Mesendoderm (in vitro differentiated cells): ENCODE measurements at regions not wholly inside any gene's neighbourhood (a gene's known extent, or its start where the extent isn't known, plus 50 kb on each side); places are given as distances from the start of the nearest gene placed in this dataset.

Experiments
- DNase-seq: peaks from one replicate; pipeline ENCODE4 v3.0.0; 2013
- H2AK5ac ChIP-seq: 2 replicates; pipeline ENCODE4 v1.6.1; 2013; ENCODE audit warnings: low read length, inconsistent platforms
- H2BK120ac ChIP-seq: 2 replicates; pipeline ENCODE4 v1.6.1; 2013; ENCODE audit warnings: low read depth, mild to moderate bottlenecking, low read length, moderate library complexity, mixed read lengths
- H2BK15ac ChIP-seq: replicated peaks from 2 replicates; pipeline ENCODE4 v1.6.1; 2013; ENCODE audit warnings: low read depth, mild to moderate bottlenecking, moderate library complexity
- H2BK5ac ChIP-seq: 2 replicates; pipeline ENCODE4 v1.6.1; 2013; ENCODE audit warnings: low read length, inconsistent platforms
- H3K18ac ChIP-seq: 2 replicates; pipeline ENCODE4 v1.6.1; 2013; ENCODE audit warnings: mild to moderate bottlenecking, low read length, mixed read lengths
- H3K23ac ChIP-seq: one replicate; pipeline ENCODE4 v1.6.1; 2013; ENCODE audit warnings: low read length
- H3K27ac ChIP-seq: 2 replicates; pipeline ENCODE4 v1.5.1; 2013; ENCODE audit warnings: low read depth, mild to moderate bottlenecking, inconsistent platforms, low read length, moderate library complexity
- H3K27me3 ChIP-seq: 2 replicates; pipeline ENCODE4 v1.6.1; 2013; ENCODE audit warnings: low read length, control low read depth, mild to moderate bottlenecking, inconsistent platforms; ENCODE audit not compliant: insufficient read depth, poor library complexity
- H3K36me3 ChIP-seq: 2 replicates; pipeline ENCODE4 v1.6.1; 2013; ENCODE audit warnings: low read length, inconsistent platforms; ENCODE audit not compliant: control insufficient read depth, insufficient read depth
- H3K4ac ChIP-seq: one replicate; pipeline ENCODE4 v1.6.1; 2013; ENCODE audit warnings: low read depth, mild to moderate bottlenecking, low read length, moderate library complexity
- H3K4me1 ChIP-seq: 2 replicates; pipeline ENCODE4 v1.6.1; 2013; ENCODE audit warnings: low read depth, low read length, inconsistent platforms; ENCODE audit not compliant: control insufficient read depth
- H3K4me2 ChIP-seq: 2 replicates; pipeline ENCODE4 v1.6.1; 2013; ENCODE audit warnings: low read length
- H3K4me3 ChIP-seq: 2 replicates; pipeline ENCODE4 v1.5.1; 2013; ENCODE audit warnings: mild to moderate bottlenecking, low read length
- H3K56ac ChIP-seq: one replicate; pipeline ENCODE4 v1.6.1; 2013; ENCODE audit warnings: low read length
- H3K79me1 ChIP-seq: 2 replicates; pipeline ENCODE4 v1.6.1; 2013; ENCODE audit warnings: low read length, inconsistent platforms
- H3K79me2 ChIP-seq: 2 replicates; pipeline ENCODE4 v1.6.1; 2013; ENCODE audit warnings: mild to moderate bottlenecking, low read length; ENCODE audit not compliant: control insufficient read depth, insufficient read depth
- H3K9ac ChIP-seq: 2 replicates; pipeline ENCODE4 v1.6.1; 2013; ENCODE audit warnings: low read length, inconsistent platforms
- H4K5ac ChIP-seq: one replicate; pipeline ENCODE4 v1.6.1; 2013; ENCODE audit warnings: low read length
- H4K8ac ChIP-seq: one replicate; pipeline ENCODE4 v1.6.1; 2013; ENCODE audit warnings: low read depth, mild to moderate bottlenecking, control low read depth, low read length, moderate library complexity
- WGBS: extraction: QIAGEN DNeasy Blood & Tissue Kit; methylation state at CpG from one replicate; pipeline ENCODE4 v1.1.7; 2013; ENCODE audit warnings: low lambda C conversion rate, missing lambda C conversion rate; ENCODE audit not compliant: insufficient coverage; ENCODE audit errors: extremely low coverage; 5-methylcytosine and 5-hydroxymethylcytosine counted together

DNA sequence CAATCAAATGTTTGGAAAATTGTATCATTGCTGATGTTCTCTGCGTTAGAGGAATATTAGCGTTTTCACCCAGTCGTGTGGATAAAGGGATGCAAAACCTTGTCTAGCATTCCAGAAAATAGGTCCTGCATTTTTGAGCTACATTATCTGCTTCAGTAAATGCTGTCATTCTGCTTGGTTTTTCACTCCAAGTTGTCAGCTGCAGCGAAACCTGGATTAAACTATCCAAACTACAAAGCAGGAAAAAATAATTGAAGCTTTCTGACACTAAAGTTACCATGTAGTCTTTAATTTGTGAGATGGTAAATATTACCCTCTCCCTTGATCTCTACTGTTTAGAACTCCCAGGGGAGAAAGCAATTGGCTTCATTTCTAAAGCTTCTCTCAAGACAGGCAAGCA, 1795.5 kb upstream of the PRR20A start:
- Histone ChIP-seq H3K79me2 (no peaks in the 10 kb centered on the region), H3K9ac (no peak overlapping the region), H2BK15ac (no peak overlapping the region), H3K56ac (no peak overlapping the region), H3K4me3 (no peak overlapping the region), H4K8ac (no peak overlapping the region), H2BK120ac (no peak overlapping the region), H3K36me3 (no peaks in the 10 kb centered on the region), H2AK5ac (no peak overlapping the region), H3K18ac (no peak overlapping the region), H3K27ac (no peak overlapping the region), H3K23ac (no peak overlapping the region), H3K79me1 (no peaks in the 10 kb centered on the region), H3K4me1 (no peaks in the 10 kb centered on the region), H4K5ac (no peak overlapping the region), H2BK5ac (no peak overlapping the region), H3K27me3 (no peaks in the 10 kb centered on the region), H3K4me2 (no peak overlapping the region), H3K4ac (no peak overlapping the region)
- no CpG with 5 or more reads among the region's 4 CpGs for WGBS
- DNase-seq: no peak

DNA sequence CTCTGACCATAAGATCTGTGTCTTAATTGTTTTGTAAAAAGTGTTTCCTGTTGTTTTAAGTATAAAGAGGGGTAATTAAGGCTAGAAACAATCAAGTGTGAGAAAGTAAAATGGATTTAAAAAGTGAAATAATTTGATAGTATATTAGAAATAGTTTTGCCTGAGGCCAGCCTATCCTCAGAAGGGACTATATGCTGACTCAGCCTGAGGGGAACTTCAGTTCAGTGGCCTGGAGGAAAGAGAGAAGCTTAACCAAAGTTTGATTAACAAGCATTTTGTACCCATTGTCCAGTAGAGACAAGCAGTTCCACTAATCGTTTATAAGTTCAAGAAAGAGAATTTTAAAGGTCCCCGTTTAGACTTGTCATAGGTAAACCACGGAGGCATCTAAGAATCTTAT, 1793.2 kb upstream of the PRR20A start:
- no peak overlapping the region for H4K5ac ChIP-seq
- H3K79me1 ChIP-seq: no peaks in the 10 kb centered on the region
- H2AK5ac ChIP-seq: no peak overlapping the region
- no peak overlapping the region for H3K4me2 ChIP-seq
- no peaks in the 10 kb centered on the region for H3K4me1 ChIP-seq
- H4K8ac ChIP-seq: no peak overlapping the region
- no peak overlapping the region for H3K4ac ChIP-seq
- no peak overlapping the region for H3K18ac ChIP-seq
- no peak overlapping the region for H2BK5ac ChIP-seq
- no peaks in the 10 kb centered on the region for H3K27me3 ChIP-seq
- H3K4me3 ChIP-seq: no peak overlapping the region
- no peak overlapping the region for H3K56ac ChIP-seq
- DNase-seq: no peak
- no peak overlapping the region for H3K23ac ChIP-seq
- H3K9ac ChIP-seq: no peak overlapping the region
- H3K36me3 ChIP-seq: no peaks in the 10 kb centered on the region
- no peaks in the 10 kb centered on the region for H3K79me2 ChIP-seq
- no CpG with 5 or more reads among the region's 3 CpGs for WGBS
- no peak overlapping the region for H2BK120ac ChIP-seq
- H3K27ac ChIP-seq: no peak overlapping the region
- H2BK15ac ChIP-seq: no peak overlapping the region

DNA sequence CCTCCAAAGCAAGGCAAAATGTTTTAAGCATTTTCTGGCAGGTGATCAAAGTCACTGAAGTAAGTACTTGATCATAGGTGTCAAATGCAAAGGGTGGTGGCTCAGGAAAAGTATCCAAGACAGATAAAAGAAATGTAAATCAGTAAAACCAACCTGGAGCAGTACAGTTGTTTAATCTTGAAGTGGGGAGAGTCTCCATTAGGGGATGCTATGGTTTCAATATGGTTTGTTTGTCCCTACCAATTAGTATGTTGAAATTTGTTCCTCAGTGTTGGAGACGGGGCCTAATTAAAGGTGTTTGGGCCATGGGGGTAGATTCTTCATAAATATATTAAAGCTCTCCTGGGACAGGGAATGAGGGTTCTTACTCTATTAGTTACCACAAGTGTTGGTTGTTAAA, 1781.7 kb upstream of the PRR20A start:
- Histone ChIP-seq H3K4me3 (no peak overlapping the region), H3K27ac (no peak overlapping the region), H3K4me2 (no peak overlapping the region), H2BK15ac (no peak overlapping the region), H2BK5ac (no peak overlapping the region), H3K9ac (no peak overlapping the region), H3K4me1 (no peaks in the 10 kb centered on the region), H3K56ac (no peak overlapping the region), H3K18ac (no peak overlapping the region), H4K8ac (no peak overlapping the region), H2BK120ac (no peak overlapping the region), H3K27me3 (no peaks in the 10 kb centered on the region), H3K79me1 (no peaks in the 10 kb centered on the region), H3K36me3 (no peaks in the 10 kb centered on the region), H3K23ac (no peak overlapping the region), H2AK5ac (no peak overlapping the region), H4K5ac (no peak overlapping the region), H3K79me2 (no peaks in the 10 kb centered on the region), H3K4ac (no peak overlapping the region)
- no CpG with 5 or more reads among the region's 1 CpG for WGBS
- DNase-seq: peak; percentile 2

DNA sequence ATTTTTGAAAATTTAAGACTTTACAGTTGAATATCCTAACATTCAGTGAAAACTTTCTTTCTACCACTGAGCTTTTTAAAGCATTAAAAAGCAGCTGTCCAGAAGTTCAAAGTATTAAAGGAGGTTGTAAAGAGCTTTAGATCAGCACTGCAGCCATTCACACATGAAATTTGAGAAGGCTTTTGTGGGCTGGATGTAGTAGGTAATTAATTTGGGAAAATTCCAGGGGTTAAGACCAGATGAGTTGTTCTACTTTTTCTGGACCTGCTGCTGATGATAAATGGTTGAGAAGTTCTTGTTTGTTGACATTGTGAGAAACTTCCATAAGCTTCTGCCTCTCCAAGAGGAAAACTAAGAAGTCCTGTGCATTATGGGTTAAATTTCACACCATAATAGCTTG, 1779.6 kb upstream of the PRR20A start:
- H3K4me1 ChIP-seq: no peaks in the 10 kb centered on the region
- H3K4me3 ChIP-seq: no peak overlapping the region
- no peak overlapping the region for H2BK120ac ChIP-seq
- H3K23ac ChIP-seq: no peak overlapping the region
- no peak overlapping the region for H3K27ac ChIP-seq
- H2BK15ac ChIP-seq: no peak overlapping the region
- H2BK5ac ChIP-seq: no peak overlapping the region
- H2AK5ac ChIP-seq: no peak overlapping the region
- no peak overlapping the region for H4K5ac ChIP-seq
- no peak overlapping the region for H3K18ac ChIP-seq
- no peaks in the 10 kb centered on the region for H3K79me2 ChIP-seq
- DNase-seq: no peak
- no peak overlapping the region for H3K4ac ChIP-seq
- no peak overlapping the region for H4K8ac ChIP-seq
- no peaks in the 10 kb centered on the region for H3K79me1 ChIP-seq
- H3K4me2 ChIP-seq: no peak overlapping the region
- no peak overlapping the region for H3K9ac ChIP-seq
- H3K27me3 ChIP-seq: no peaks in the 10 kb centered on the region
- H3K36me3 ChIP-seq: no peaks in the 10 kb centered on the region
- no peak overlapping the region for H3K56ac ChIP-seq

GRCh38 chr13:55366676-55367075, 1774.0 kb upstream of the PRR20A start:
- Histone ChIP-seq H3K36me3 (no peaks in the 10 kb centered on the region), H4K8ac (no peak overlapping the region), H4K5ac (no peak overlapping the region), H3K79me1 (no peaks in the 10 kb centered on the region), H3K79me2 (no peaks in the 10 kb centered on the region), H3K9ac (no peak overlapping the region), H3K4me2 (no peak overlapping the region), H3K56ac (no peak overlapping the region), H2BK5ac (no peak overlapping the region), H2BK120ac (no peak overlapping the region), H3K23ac (no peak overlapping the region), H3K4me1 (no peaks in the 10 kb centered on the region), H2BK15ac (no peak overlapping the region), H2AK5ac (no peak overlapping the region), H3K27ac (no peak overlapping the region), H3K27me3 (no peaks in the 10 kb centered on the region), H3K4me3 (no peak overlapping the region), H3K4ac (no peak overlapping the region), H3K18ac (no peak overlapping the region)
- no CpG with 5 or more reads among the region's 3 CpGs for WGBS
- no peak for DNase-seq

DNA sequence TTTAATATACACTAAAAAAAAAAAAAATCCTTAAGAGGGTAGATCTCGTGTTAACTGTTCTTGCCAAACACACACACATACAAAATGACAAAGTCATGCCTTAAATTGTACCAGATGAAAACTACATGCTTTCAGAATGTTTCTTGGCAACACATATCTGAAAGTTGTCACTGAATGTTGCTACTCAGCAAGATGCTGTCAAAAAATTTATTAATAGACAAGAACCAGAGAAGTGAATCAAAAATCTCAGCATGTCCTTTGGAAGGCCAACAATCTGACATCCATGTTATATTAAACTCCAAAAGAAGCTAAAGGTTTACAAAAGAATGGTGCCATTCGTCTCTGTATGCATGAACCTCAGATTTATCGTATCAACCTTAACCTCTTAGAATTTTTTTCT, 1746.2 kb upstream of the PRR20A start:
- DNase-seq: no peak
- H3K27me3 ChIP-seq: no peaks in the 10 kb centered on the region
- H2BK5ac ChIP-seq: no peak overlapping the region
- no peak overlapping the region for H3K23ac ChIP-seq
- H3K79me1 ChIP-seq: no peaks in the 10 kb centered on the region
- H2BK120ac ChIP-seq: no peak overlapping the region
- H3K79me2 ChIP-seq: no peaks in the 10 kb centered on the region
- no peak overlapping the region for H3K9ac ChIP-seq
- no peak overlapping the region for H4K5ac ChIP-seq
- no peak overlapping the region for H3K56ac ChIP-seq
- H3K4me2 ChIP-seq: no peak overlapping the region
- H2AK5ac ChIP-seq: no peak overlapping the region
- WGBS: no CpG with 5 or more reads among the region's 3 CpGs
- no peak overlapping the region for H2BK15ac ChIP-seq
- H3K4ac ChIP-seq: no peak overlapping the region
- H3K36me3 ChIP-seq: no peaks in the 10 kb centered on the region
- no peak overlapping the region for H4K8ac ChIP-seq
- no peak overlapping the region for H3K18ac ChIP-seq
- H3K4me3 ChIP-seq: no peak overlapping the region
- H3K4me1 ChIP-seq: no peaks in the 10 kb centered on the region
- H3K27ac ChIP-seq: no peak overlapping the region
